Kidney epithelial cell (primary cell): ENCODE measurements at regions not wholly inside any gene's neighbourhood (a gene's known extent, or its start where the extent isn't known, plus 50 kb on each side); places are given as distances from the start of the nearest gene placed in this dataset.

Source experiments
- DNase-seq: peaks from one replicate; pipeline ENCODE4 v3.0.0-alpha.2; 2010; ENCODE audit warnings: low read depth
- H3K27me3 ChIP-seq: 2 replicates; pipeline ENCODE4 v1.6.0; 2011; ENCODE audit warnings: low read length; ENCODE audit not compliant: control insufficient read depth, insufficient read depth
- H3K36me3 ChIP-seq: 2 replicates; pipeline ENCODE4 v1.5.1; 2011; ENCODE audit warnings: low read length; ENCODE audit not compliant: control insufficient read depth, insufficient read depth
- H3K4me3 ChIP-seq: 2 replicates; pipeline ENCODE4 v1.5.1; 2011; ENCODE audit warnings: low read depth, mild to moderate bottlenecking, control low read depth, low read length
- TF ChIP-seq, protein P1 (sequence below): IDR thresholded peaks from 2 replicates; pipeline ENCODE4 v1.5.1; 2011; ENCODE audit warnings: mild to moderate bottlenecking, moderate library complexity, low read length, control low read depth, inconsistent platforms; ENCODE audit not compliant: insufficient read depth, poor library complexity, severe bottlenecking

- H3K36me3 ChIP-seq, result no peaks in the 10 kb centered on the region
- H3K27me3 ChIP-seq, result no peaks in the 10 kb centered on the region
- no peak overlapping the region for H3K4me3 ChIP-seq
- no peak for DNase-seq
- TF ChIP-seq, protein P1, sequence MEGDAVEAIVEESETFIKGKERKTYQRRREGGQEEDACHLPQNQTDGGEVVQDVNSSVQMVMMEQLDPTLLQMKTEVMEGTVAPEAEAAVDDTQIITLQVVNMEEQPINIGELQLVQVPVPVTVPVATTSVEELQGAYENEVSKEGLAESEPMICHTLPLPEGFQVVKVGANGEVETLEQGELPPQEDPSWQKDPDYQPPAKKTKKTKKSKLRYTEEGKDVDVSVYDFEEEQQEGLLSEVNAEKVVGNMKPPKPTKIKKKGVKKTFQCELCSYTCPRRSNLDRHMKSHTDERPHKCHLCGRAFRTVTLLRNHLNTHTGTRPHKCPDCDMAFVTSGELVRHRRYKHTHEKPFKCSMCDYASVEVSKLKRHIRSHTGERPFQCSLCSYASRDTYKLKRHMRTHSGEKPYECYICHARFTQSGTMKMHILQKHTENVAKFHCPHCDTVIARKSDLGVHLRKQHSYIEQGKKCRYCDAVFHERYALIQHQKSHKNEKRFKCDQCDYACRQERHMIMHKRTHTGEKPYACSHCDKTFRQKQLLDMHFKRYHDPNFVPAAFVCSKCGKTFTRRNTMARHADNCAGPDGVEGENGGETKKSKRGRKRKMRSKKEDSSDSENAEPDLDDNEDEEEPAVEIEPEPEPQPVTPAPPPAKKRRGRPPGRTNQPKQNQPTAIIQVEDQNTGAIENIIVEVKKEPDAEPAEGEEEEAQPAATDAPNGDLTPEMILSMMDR, result peak; percentile 30
Observed at GRCh38 chrX:6644411-6644810, 109.5 kb upstream of the VCX3A start.

- TF ChIP-seq, protein P1, result no peak
- DNase-seq, result no peak
Observed at GRCh38 chrX:6640727-6641126, 105.8 kb upstream of the VCX3A start.

GRCh38 chrX:6614506-6614905, 79.6 kb upstream of the VCX3A start:
- Histone ChIP-seq H3K4me3 (no peak overlapping the region), H3K27me3 (no peaks in the 10 kb centered on the region), H3K36me3 (no peaks in the 10 kb centered on the region)
- DNase-seq, result no peak
- TF ChIP-seq, protein P1, result no peak

More at GRCh38 chrX:6640727-6641126, 105.8 kb upstream of the VCX3A start:
- Histone ChIP-seq H3K36me3 (no peaks in the 10 kb centered on the region), H3K4me3 (no peak overlapping the region), H3K27me3 (no peaks in the 10 kb centered on the region)

DNA sequence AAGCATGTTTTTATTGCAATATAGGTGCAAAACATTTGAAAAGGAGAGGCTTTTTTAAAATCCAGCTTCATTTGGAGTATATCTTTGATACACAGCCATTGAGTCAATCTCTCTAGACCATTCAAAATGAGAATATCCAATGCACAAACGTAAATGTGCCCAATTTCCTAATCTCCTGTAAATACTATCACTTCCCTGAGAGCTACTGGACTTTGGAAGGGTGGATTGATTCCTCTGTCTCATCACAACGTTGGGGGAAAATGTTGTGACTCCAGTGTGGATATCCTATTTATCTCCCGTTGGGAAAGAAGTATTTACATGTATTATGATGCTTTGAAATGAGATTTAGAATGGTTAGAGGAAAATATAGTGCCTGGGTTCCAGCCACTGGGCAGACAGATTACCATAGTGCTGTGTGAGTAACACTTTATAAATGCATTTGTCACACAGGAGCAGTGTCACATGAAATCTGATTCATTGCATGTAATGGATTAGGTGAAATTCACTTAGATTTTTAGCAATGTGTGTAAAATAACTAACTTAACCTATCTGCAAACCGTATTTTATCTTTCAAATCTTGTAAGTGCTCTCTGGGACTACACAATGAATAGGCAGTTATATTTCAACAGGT, 64.4 kb upstream of the VCX3A start:
- H3K4me3 ChIP-seq, result no peak overlapping the region
- H3K36me3 ChIP-seq, result no peaks in the 10 kb centered on the region
- TF ChIP-seq, protein P1, result no peak
- H3K27me3 ChIP-seq, result no peaks in the 10 kb centered on the region
- no peak for DNase-seq
